NCI-H1694 treated with DMSO at 0.1 percent for 48 hours (cell line): ENCODE measurements at regions not wholly inside any gene's neighbourhood (a gene's known extent, or its start where the extent isn't known, plus 50 kb on each side); places are given as distances from the start of the nearest gene placed in this dataset.

ENCODE experiments used
- DNase-seq: peaks from one replicate; lab custom pipeline; 2025; lab: John Stamatoyannopoulos, UW

DNA sequence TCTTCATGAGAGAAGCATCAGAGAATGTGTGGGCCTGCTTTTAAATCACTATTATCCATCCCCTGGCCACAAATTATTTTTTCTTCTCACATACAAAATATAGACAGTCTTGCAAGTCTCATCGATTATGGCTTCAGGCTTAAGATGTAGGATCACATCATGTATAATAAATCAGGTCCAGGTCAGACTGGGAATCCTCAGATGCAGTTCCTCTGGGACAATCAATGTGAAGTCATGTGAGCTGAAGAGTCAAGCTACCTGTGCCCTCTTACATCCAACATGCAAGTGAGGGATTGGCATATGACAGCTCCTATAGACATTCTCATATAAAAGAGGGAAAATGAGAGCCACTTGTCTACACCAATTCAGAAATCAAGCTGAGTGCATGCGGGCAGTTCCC lies 631.8 kb downstream of the PTPRU start:
- DNase-seq, result no peak

DNA sequence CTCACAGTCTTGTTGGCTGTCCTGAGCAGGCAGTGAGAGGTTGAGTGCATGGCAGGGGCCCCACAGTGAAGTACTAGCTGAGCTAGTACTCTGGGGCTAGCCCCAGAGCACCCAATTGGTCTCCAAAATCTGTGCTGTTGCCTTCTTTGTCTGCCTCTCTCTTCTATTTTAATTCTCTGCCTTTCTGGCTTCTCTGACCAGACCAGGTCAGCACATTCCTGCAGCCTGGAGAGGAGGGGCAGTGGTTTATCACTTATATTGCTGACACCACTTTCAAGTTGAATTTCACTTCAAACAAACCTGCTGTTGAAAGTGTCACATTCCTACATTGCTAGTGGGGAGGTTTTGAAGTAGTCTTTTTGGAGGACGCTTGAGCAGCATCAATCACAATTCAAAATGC lies 628.7 kb downstream of the PTPRU start:
- no peak for DNase-seq

DNA sequence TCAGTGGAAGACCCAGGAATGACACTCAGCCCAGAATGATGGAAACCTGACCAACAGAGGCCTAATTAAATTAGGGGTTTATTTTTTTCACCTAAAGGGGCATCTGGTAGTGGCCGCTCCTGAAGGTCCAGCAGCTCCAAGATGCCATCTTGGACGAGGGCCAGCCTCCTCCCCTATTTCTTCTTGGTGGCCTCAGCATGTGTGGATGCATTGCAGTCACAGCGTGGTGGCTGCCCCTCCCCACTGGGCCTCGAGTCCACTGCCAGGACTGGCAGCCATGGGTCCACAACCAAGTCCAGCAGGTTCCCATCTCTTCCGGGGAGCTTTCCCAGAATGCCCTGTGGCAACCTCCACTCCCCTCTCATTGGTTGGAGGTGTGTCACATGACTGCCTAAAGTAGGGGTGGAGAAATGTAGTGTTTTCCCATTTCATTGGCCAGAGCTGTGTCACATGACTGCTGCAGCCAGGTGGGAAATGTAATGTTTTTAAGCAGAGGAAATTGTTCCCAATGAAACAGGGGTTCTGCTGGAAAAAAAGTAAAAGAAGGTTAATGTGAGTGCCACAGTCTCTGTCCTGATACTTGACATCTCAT lies 628.2 kb downstream of the PTPRU start:
- DNase-seq, result no peak

DNA sequence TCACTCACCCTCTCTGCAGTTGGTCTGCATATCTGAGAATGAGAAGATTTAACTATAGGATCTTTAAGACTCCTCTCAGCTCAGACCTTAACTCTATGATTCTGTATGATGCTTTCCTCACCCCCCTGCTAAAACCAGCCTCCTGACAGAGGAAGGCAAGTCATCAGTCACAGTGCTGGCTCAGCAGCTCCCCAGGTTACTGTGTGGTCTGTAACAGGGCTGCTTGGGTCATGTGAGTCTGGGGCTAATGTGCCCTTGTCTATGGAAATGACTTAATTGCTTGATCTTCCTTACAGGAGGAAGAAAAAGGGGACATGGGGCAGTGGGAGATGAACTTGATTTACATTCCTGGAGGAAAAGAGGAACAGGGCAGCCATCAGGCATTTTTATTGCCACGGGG lies 625.6 kb downstream of the PTPRU start:
- no peak for DNase-seq

DNA sequence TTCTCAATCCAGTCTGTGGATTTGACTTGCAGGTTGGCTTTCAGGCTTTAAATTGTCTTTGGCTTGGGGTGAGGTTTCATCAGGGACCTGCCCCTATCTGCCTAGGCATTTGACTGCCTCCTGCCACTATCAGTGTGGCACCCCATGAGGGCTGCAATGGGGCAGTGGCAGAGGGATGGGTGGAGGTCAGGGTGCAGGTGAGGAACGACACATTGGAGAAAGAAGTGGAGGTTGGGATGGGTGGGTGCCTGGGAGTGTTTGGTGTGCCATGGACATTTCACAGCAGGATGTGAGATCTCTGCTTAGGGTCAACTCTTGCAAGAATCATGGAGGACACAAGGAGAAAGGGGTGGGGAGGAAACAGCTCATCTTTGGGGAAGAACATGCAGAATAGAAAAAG lies 625.1 kb downstream of the PTPRU start:
- DNase-seq, result no peak

DNA sequence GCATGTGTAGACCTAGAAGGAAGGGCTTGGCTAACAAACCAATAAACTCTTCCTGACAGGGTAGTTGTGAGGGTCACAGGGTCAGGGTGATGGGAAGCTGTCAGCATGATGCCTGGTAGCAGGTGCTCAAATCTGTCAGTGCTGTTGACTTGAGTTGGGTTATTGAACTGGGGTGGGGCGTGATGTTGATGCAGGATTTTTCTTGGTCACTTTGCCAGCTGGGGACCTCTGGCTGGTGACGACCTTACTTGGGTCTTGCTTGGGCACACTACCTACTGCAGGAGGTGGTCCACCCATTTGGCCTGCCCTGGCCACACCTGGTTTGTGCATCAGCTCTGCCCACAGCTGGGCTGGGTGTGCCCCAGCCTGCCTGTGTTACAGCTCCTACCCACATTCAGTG lies 624.4 kb downstream of the PTPRU start:
- DNase-seq, result no peak

DNA sequence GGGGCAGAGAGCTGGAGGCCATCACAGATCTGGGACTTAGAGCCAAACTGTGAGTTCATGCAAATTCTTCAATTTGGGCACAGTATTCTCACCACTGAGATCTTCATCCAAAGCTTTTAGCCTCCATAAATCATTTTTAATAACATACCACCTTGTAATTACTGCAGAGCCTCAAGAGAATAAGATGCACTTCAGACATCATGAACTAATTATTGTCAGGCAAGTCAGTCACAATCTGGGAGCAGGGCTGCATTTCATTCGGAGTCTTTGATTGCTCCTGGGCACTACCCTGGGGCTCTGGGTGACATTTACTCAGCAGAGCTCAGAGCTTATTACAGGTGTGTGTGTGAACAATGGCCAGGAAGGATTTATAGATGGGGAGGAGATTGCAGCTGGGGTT lies 623.7 kb downstream of the PTPRU start:
- no peak for DNase-seq

DNA sequence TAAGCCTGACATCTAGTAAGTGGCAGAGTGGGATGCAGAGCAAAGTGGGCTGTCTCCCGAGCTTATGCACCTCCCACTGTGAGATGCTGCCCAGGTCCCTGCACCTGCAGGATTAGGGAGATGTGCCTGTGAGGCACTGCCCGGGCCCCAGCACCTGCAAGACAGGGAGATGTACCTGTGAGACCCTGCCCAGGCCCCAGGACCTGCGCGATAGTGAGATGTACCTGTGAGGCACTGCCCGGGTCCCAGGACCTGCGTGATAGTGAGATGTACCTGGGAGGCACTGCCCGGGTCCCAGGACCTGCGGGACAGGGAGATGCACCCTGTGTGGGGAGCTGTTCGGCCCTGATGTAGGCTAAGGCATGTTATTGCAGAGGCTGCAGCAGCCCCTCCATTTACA lies 622.8 kb downstream of the PTPRU start:
- no peak for DNase-seq

DNA sequence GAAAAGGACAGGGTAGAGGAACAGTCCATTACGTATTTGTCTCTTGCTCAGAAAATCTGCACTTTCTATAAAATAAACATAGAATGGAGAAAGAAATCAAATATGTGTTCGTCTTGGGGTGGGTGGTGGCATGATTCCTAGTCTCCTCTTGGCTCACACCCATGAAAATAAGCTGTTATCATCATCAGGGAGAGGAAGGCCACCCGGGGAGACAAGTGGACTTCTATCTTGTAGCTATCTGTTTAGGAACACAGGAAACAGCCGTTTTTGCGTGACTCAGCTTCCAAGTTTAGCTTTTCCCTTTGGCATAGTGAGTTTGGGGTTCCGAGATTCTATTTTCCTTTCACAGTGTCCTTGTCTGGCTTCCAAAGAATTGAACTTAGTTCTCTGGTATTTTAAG lies 622.3 kb downstream of the PTPRU start:
- DNase-seq, result no peak

DNA sequence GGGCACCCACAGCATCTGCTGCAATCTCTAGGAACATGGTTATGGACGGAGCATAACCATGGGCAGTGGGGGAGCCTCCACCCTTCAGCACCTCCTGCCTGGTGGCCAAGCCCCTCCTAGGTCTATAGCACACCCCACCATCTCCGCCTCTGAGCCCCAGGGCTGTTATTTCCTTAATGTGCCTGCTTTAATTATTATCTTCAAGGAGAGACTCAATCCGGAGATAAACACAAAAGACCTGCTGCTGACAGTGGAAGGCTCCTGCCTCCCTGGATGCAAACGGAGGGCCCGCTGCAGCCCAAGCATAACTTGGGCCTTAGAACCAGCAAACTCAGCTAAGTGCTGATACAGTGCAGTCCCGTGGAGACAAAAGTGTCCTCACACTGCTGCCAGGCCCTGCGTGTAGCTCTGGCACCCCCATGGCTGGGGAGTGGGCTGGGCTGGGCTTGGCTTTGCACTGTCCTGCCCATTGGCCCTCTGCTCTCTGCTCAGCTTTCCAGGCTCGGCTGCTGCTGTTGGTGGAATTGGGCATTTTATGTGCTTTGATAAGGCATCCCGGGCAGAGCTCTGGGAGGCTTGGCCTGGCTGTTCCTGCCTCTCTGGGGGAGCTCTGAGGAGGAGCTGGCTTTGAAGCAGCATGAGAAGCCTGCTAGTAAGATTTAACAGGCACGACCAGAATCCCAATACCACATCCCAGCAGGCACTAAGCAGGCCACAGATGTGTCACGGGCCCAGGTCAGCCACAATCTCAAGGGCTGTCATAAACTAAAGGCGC lies 620.2 kb downstream of the PTPRU start:
- DNase-seq, result no peak

DNA sequence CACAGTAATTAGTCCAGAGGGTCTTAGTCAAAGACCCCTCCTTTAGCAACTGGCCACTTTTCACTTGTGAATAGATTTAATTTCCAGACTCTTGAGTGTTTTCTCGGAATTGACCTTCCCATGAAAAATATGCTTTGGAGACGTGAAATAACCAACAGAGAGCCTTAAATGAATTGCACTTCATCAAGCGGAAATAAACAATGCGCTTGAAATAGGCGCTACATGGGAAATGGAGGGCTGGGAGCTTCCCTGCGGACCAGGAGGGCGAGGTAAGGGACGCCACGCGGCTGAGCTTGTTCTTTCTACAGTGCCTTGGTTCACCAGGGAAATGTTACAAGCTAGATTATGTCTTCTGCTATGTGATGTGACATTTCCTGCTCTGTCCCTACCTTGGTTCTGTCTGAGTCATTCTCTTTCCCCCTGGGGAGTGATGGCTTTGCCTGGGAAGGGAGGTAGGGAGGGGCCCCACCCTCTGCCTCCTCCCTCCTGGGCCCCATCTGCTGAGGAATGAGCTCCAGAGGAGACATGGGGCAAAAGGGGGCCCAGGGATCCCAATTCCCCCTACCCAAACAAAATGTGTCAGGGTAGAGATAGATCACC lies 619.3 kb downstream of the PTPRU start:
- DNase-seq, result no peak

DNA sequence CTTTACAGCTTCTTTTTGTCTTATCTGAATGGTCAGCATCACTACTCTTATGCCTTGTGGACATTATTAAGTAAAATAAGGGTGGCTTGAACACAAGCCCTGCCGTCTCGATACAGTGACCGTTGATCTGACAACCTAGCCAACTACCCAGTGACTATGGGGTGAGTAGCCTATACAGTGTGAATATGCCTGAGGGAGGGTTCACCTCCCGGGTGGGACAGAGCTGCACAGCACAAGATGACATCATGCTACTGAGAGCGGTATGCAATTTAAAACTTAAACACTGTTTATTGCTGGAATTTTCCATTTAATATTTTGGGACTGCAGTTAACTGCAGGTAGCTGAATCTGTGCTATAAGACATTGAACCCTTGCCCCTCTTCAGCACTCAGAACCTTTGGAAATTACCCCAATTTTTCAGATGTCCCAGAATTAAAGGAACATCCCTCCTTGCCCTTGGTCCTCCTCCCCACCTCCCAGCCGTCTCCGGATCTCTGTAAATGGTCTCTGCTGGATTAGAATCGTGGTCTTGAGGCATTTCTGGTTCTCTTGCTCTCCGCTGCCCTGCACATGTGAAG lies 618.5 kb downstream of the PTPRU start:
- DNase-seq, result no peak

DNA sequence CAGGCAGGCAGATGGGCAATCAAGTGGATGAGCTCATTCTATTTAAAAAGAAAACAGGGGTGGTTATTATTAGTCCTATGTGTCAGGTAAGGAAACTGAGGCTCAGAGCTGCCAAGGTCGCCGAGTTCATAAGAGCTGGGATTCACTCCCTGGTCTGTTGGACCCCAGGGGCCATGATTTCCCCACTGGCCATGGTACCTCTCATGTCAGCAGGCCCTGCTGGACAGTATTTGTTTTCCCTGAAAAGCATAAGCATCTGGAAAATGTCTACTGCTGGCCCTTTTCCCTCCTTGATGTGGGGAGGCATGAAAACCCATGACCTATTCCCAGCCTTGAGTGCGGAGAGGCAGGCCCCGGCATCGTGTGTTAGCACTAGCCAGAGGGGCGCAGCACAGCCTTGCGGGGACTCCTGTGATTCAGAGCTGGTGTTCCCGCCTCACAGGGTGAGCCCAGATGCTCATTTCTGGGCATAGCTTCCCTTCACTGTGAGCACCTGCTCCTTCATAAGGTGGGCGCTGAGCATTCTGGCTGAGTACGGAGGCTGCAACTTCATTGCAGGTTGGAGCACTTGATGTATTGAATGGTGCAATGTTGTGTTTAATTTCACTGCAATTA lies 617.5 kb downstream of the PTPRU start:
- DNase-seq, result peak; percentile 28

DNA sequence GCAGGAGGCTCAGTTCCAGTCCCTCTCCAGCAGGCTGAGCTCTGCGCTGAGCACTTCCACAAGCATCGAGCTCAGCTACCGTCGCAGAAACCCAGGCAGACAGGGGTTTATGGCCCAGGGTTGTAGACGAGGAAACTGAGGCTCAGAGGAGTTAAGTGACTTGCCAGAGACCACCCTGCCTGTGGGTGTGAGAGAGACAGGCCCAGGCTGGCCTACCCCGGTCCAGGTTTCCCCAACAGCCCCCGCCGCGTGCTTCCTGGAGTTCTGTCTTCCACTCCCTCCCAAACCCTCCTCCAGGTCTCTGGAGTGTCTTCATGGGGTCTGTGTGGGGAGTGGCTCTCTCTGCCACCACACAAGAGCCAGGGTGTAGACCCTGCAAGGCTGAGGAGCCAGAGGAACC lies 615.9 kb downstream of the PTPRU start:
- no peak for DNase-seq

DNA sequence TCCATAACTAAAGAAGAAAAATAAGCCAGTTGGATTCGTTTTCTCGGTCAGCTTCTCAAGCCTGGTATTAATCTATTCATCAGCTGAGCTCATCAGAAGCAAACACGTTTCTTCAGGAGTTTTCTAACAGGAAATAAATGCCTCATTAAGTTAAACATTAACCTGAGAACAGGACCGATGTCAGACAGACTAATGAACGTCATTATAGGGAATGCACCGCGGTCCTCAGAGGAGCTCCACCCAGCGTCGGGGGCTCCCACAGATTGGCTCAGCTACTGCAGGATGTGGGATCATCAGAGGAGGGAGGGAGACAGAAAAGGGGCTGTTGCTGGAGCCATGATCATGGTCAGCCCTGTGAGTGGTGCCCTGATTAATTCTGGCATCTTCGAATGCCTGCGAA lies 615.4 kb downstream of the PTPRU start:
- no peak for DNase-seq

DNA sequence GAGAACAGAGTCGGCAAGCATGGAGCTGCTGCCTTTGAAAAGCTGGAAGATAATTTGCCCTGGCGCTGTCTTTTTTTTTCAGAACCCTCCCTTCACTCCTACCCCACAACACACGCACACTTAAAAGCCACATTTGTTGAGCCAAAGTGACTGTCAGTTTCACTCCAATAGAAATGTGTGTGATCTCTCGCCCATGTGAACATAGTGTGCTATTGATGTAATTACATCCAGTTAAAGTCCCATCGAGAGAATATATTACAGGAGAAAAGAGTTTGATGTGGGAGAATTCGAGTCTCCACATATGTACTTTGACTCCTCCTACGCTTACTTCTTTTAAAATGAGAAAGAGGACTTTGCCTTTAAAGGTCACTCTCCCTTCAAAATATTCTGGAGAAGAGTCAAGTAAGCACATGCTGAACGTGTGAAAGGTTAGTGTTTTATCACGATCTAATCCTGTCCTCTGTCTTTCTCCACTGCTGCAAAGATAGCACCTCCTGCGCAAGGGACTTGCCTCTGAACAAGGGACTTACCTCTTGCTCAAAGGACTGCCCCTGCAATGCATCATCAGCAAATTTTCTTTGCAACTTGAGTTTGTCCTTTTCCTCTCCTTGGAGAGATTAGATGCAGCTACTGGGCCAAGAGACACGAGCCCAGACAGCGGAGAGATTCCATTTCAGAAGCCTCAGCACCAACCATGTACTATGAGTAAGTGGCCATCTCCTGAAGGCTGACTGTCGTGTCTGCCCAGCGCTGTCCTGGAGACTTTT lies 613.9 kb downstream of the PTPRU start:
- no peak for DNase-seq

DNA sequence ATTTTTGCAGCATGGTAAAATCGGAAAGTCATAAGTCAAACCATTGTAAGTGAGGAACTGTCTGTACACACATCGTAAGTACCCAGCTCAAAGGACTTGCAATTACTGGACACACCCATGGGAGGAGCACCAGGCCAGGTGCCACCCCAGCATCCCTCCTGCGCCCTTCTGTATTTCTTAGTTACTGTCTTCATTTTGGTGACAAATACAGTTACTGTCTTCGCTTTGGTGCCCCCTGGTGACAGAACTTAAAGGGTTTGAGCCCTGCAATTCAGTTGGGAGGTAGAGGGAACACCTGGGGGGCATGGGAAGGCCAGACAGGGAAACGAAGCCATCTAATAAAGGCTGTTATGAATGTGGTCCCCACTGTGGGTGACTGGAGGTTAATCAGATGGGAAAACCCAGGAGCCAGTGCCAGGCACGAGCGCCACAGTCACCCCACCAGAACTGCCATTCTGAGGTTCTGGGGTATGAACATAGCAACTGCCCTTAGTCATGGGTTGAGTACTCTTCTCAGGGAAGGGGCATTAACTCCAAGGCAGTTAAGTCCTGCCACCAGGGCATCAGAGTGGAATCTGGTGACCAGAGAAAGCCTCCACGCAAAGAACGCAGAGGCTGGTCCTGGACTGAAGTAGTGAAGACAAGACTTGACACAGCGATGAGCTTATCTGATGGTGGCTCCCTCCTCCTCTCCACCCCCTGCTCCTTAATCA lies 612.9 kb downstream of the PTPRU start:
- DNase-seq, result no peak

DNA sequence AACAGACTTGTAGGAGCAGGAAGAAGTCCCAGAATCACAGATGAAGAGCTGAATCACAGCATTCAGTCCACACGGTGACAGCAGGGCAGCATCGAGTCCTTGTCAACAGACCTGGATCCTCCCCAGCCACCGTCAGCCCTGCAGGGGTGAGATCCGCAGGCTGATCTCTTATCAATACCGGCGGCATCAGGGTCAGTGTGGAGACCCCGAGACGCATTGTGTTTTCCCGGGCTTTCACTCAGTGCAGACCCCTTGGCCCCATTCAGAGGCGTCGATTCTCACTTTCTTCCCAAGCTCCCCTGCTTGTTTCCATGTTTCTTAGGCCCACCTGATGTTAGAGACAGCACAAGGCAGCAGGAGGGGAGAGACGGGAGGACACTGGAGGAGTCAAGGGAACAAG lies 609.6 kb downstream of the PTPRU start:
- no peak for DNase-seq

DNA sequence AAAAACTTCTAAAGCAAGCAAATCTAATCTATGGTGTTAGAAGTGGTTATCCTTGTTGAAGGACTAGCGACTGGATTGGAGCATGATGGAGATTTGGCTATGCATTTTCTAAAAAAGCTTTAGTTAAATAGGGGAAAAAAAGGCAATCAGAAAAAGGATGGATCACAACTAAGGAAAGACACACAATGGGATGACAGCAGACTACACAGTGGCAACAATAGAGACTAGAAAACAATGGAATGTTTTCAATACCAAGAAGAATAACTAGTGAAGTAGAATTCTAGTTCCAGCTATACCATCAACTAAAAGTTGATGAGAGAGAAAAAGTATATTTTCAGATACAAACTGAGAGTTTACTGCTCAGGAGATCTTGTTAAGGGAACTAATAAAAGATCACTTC lies 605.8 kb downstream of the PTPRU start:
- no peak for DNase-seq

DNA sequence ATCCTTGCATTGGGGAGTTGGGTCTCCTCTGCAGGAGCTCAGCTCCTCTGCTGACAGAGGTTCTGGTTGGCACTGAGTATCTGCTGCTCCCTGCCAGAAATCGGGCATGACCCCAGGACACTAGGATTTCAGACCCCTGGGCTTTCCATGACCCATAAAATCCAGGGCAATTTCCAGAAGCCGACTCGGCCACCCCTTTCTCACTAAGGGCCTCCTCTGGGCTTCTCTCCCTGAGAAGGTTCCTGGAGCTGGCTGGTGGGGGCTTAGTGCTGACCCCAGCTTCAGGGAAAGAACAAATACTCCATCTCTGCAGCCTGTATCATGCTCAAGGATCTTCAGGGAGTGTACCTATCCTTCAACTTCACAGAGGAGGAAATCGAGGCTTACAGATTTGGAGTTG lies 603.4 kb downstream of the PTPRU start:
- no peak for DNase-seq

DNA sequence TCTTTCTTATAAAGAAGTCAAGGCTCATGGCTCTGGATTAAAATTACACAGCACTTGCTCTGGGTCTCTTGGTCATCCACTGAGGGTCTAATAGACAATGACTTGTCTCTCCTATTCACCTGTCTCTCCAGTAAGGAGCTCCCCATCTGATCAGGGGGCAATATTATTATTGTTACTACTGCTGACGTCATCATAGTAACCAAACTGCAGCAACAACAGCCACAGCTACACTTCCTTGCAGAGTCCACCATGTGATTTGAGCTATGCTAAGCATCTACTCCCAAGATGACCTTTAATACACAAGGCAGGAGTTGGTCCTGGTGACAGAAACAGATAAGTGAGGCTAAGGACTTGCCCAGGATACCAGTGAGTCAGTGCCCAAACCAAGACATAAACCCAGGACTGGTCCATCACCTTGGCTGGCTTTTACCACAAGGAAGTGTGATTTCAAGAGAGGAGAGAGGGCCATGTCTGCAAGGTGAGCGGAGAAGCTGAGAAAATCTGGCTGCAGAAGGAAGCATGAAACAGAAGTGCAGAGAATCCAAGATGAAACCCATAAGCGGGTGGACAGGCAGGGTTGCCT lies 602.5 kb downstream of the PTPRU start:
- no peak for DNase-seq
